GM12892 (cell line): ENCODE measurements at regions not wholly inside any gene's neighbourhood (a gene's known extent, or its start where the extent isn't known, plus 50 kb on each side); places are given as distances from the start of the nearest gene placed in this dataset.

Experiments
- POLR2A ChIP-seq: IDR thresholded peaks from 2 replicates; pipeline ENCODE4 v1.6.1; 2011; ENCODE audit warnings: low read depth, low read length, control low read depth
- TAF1 ChIP-seq: IDR thresholded peaks from 2 replicates; pipeline ENCODE4 v1.6.1; 2011; ENCODE audit warnings: low read depth, mild to moderate bottlenecking, control low read depth, low read length, borderline replicate concordance

DNA sequence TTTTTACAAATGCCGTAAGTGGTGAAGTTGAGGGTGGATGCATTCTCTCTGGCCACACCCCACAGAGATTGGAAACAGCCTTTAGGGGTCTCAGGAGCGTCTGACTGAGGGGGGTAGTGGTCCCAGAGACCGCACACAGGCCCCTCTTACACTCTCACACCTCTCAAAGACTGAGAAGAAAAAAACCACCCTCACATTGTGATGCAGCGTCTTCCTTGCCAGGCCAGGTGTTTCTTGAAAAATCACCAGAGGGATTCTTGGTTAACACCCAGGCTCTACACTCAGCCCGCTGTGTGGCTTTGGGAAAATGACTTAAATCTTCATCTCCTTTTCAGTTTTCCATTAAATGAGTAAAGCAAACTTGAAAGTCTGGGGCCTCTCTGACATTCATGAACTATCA, 115.8 kb upstream of the SPTLC3 start:
- TF ChIP-seq POLR2A (no peak), TAF1 (no peak)
